Thyroid gland (tissue), 4 donors: ENCODE measurements at regions not wholly inside any gene's neighbourhood (a gene's known extent, or its start where the extent isn't known, plus 50 kb on each side); places are given as distances from the start of the nearest gene placed in this dataset.

Experiments
- CTCF ChIP-seq, 6 experiments: fragments of 200-600 bp in 3 of 6; fragments of 450-650 bp in 3 of 6; sonication (generic) in 3 of 6; IDR thresholded peaks; one replicate each; pipeline ENCODE4 v1.5.1; 2016 to 2019; ENCODE audit warnings: antibody characterized with exemption in 6 of 6, mild to moderate bottlenecking in 2 of 6, inconsistent platforms in 1 of 6, moderate library complexity in 1 of 6
- POLR2A ChIP-seq, 2 donors: fragments of 450-650 bp; IDR thresholded peaks; one replicate each; pipeline ENCODE4 v1.6.1; 2017; ENCODE audit warnings: antibody characterized with exemption in 2 of 2, mild to moderate bottlenecking in 2 of 2, moderate library complexity in 1 of 2

GRCh38 chr4:28386776-28387175 lies 1526.1 kb downstream of the STIM2 start:
- TF ChIP-seq POLR2A (IDR thresholded peaks at IDR 0.05) (no peak), CTCF (IDR thresholded peaks at IDR 0.05) (no peak)
